ENCODE measurements at regions not wholly inside any gene's neighbourhood (a gene's known extent, or its start where the extent isn't known, plus 50 kb on each side); places are given as distances from the start of the nearest gene placed in this dataset.

GRCh38 chr1:83673312-83673711, 325.6 kb downstream of the TTLL7 start:
- CTCF ChIA-PET: no interaction called here
- Histone ChIP-seq H3K27me3 (replicated peaks; ENCODE audit: insufficient read depth, low read depth, low read length, poor library complexity) (peaks cover 3% of the 10 kb centered on the region), H3K36me3 (ENCODE audit: insufficient read depth, low read length, poor library complexity, severe bottlenecking) (no peaks in the 10 kb centered on the region), H3K4me3 (ENCODE audit: low read depth, low read length, poor library complexity, severe bottlenecking) (no peak overlapping the region), H3K27ac (ENCODE audit: low read depth, low read length, poor library complexity, severe bottlenecking) (no peak overlapping the region), H3K4me1 (ENCODE audit: insufficient read depth, low read length, poor library complexity, severe bottlenecking) (no peaks in the 10 kb centered on the region), H3K9me3 (ENCODE audit: low read depth, low read length, poor library complexity, severe bottlenecking) (no peaks in the 10 kb centered on the region)
- POLR2A ChIA-PET (ENCODE audit: low non-redundant PET): interaction anchor here (0.5 kb wide), 1 partner anchor 1309 kb away, joined by 3 read pairs; no protein-coding TSS in a partner anchor
- DNase-seq (ENCODE audit: low spot score): no peak
- no TSS peak for BruUV-seq (replicated peaks)
- intact Hi-C loops (cut with micrococcal nuclease; ENCODE audit: unreplicated experiment): no loop called here
- TF ChIP-seq EZH2 (IDR thresholded peaks at IDR 0.05; ENCODE audit: borderline replicate concordance, low read depth, low read length, poor library complexity, severe bottlenecking): no peak
- TF ChIP-seq CTCF (conservative IDR thresholded peaks at IDR 0.05; ENCODE audit: low read depth, low read length): no peak

GRCh38 chr1:83671586-83671985, 327.3 kb downstream of the TTLL7 start:
- DNase-seq (ENCODE audit: low spot score): no peak
- BruUV-seq (replicated peaks): no TSS peak
- Histone ChIP-seq H3K4me3 (ENCODE audit: low read depth, low read length, poor library complexity, severe bottlenecking) (no peak overlapping the region), H3K9me3 (ENCODE audit: low read depth, low read length, poor library complexity, severe bottlenecking) (no peaks in the 10 kb centered on the region), H3K27ac (ENCODE audit: low read depth, low read length, poor library complexity, severe bottlenecking) (no peak overlapping the region), H3K36me3 (ENCODE audit: insufficient read depth, low read length, poor library complexity, severe bottlenecking) (no peaks in the 10 kb centered on the region), H3K4me1 (ENCODE audit: insufficient read depth, low read length, poor library complexity, severe bottlenecking) (no peaks in the 10 kb centered on the region), H3K27me3 (replicated peaks; ENCODE audit: insufficient read depth, low read depth, low read length, poor library complexity) (peaks cover 3% of the 10 kb centered on the region)
- ChIA-PET POLR2A (ENCODE audit: low non-redundant PET) (no interaction called here), CTCF (no interaction called here)
- intact Hi-C loops (cut with micrococcal nuclease; ENCODE audit: unreplicated experiment): no loop called here
- TF ChIP-seq EZH2 (IDR thresholded peaks at IDR 0.05; ENCODE audit: borderline replicate concordance, low read depth, low read length, poor library complexity, severe bottlenecking): no peak
- TF ChIP-seq CTCF (conservative IDR thresholded peaks at IDR 0.05; ENCODE audit: low read depth, low read length): no peak

GRCh38 chr1:83670909-83671565, 327.9 kb downstream of the TTLL7 start:
- no peak for DNase-seq (ENCODE audit: low spot score)
- no TSS peak for BruUV-seq (replicated peaks)
- POLR2A ChIA-PET (ENCODE audit: low non-redundant PET): no interaction called here
- Histone ChIP-seq H3K27ac (ENCODE audit: low read depth, low read length, poor library complexity, severe bottlenecking) (no peak overlapping the region), H3K4me1 (ENCODE audit: insufficient read depth, low read length, poor library complexity, severe bottlenecking) (no peaks in the 10 kb centered on the region), H3K36me3 (ENCODE audit: insufficient read depth, low read length, poor library complexity, severe bottlenecking) (no peaks in the 10 kb centered on the region), H3K9me3 (ENCODE audit: low read depth, low read length, poor library complexity, severe bottlenecking) (no peaks in the 10 kb centered on the region), H3K27me3 (replicated peaks; ENCODE audit: insufficient read depth, low read depth, low read length, poor library complexity) (peaks cover 3% of the 10 kb centered on the region), H3K4me3 (ENCODE audit: low read depth, low read length, poor library complexity, severe bottlenecking) (no peak overlapping the region)
- no peak for TF ChIP-seq EZH2 (IDR thresholded peaks at IDR 0.05; ENCODE audit: borderline replicate concordance, low read depth, low read length, poor library complexity, severe bottlenecking)
- intact Hi-C loops (cut with micrococcal nuclease; ENCODE audit: unreplicated experiment): no loop called here
- CTCF ChIA-PET: no interaction called here

Measured in A673 (cell line).